GM19025 (cell line): ENCODE measurements at regions not wholly inside any gene's neighbourhood (a gene's known extent, or its start where the extent isn't known, plus 50 kb on each side); places are given as distances from the start of the nearest gene placed in this dataset.
A peak's percentile ranks its signal among the peaks of the same experiment; 100 is the strongest.

Source experiments
- ATAC-seq: cut with Tn5 transposase; IDR thresholded peaks from one replicate; pipeline ENCODE4 v1.9.1; 2021; ENCODE audit warnings: mild to moderate bottlenecking, low read depth, moderate library complexity; ENCODE audit not compliant: unreplicated experiment

DNA sequence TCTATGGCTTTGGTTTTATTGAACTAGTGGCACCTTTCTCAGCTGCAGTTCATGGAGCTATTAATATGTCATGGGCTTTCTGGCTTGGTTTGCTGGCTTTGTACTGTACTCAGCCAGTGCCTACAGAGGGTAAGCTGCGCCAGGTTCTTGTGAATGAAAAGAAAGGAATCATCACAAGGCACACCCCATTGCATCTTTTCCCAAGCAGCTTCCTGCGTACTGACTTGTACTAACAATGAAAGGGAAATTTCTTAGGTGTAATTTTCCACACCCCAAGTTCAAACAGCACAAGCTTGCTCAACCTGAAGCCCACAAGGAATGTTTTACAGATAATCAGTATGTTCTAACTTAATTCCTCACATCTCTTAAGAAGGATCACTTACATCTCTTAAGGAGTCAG, 78.0 kb upstream of the TNFSF18 start:
- ATAC-seq = no peak

DNA sequence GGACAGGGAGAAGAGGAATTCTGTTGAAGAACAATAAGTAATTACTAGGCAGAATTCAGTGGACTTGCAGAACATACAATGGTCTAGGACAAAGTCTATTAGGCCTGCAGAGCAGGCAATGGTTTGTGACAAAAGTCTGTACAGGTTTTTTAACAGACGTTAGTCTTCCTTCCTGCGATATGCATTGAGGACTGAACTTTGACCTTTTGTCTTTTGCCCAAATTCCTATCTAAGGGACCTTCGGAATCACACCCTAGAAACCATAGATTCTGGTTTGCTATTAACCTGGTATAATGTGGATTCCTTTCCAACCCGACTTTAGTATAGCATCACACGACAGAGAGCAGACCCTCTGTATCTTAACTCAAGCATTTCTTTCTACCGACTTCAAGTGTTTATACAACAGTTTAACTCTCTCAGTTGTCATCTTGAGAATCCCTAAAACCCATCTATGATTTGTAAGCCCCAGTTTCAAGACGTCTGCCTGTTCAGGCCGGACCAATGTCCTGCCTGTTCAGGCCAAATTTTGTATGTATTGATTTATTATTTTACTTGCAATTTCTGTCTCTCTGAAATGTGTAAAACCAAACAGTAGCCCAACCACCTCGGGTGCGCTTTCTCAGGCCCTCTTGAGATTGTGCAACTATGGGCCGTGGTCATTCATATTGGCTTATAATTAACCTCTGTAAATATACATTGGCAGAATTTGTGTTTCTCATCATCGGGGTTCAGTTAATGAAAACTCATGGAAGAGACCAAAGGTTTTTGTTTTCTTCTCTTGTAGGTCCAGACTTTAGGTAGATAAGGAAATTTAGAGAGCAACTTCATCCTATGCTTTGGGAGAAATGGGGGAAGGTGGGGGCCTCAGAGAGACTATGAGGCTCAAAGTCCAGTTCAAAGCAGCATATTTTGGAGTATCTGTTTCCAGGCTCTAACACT, 76.9 kb upstream of the TNFSF18 start:
- no peak for ATAC-seq

DNA sequence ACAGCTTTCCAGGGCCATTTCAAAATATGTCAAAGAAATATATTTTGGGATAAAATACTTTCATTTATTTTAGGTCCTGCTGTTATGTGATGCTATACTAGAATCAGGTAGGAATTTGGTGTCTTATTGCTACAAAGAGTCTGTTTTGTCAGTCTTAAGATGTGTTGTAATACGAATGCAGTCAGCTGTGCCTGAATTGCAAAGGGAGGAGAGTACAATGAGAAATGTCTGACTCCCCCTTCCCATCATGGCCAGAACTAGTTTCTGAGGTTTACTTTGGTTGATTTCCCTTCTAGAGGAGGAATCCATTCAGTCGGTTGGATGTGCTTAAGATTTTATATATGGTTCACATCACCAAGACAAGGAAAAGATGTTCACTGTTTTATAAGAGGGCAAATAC, 75.7 kb upstream of the TNFSF18 start:
- ATAC-seq = no peak

DNA sequence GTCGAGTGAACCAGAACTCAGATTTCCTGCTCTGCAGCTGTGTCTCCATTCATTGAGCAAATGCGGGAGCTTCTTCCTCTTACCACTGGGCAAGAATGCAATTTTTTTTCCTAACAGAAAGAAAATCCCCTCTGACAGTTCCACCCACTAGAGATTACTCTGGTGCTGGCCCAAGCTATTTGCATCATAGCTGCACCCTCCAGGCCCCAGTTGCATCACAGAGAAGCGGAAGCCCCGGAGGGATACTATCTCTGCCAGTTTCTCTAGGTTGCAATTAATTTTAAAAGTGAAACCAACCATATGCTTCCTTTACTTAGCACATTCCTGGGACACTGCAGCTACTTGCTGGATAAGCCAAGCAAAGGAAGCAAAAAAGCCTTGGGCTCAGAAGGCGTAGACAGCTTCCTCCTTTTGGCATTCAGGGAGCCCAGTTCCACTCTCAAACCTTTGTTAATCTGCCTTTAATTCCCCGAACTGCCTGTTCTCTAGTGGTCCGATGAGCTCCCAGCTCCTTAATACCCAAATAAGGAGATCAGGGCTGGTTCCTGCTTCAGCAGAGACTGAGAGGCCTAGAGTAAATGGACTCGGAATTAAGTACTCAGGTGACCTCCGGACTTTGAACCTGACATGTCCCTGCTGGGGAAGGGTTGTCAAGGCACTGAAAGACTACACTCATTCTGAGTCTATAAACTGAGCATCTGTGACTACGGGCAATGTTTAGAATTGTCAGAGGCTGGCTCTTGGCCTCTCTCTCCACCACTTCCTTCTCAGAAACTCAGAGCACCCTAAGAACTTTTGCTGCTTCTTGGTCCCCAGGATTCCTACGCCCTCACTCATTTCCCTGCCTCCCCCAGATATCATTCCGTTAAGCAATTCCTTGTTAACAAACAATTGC, 72.5 kb upstream of the TNFSF18 start:
- no peak for ATAC-seq

DNA sequence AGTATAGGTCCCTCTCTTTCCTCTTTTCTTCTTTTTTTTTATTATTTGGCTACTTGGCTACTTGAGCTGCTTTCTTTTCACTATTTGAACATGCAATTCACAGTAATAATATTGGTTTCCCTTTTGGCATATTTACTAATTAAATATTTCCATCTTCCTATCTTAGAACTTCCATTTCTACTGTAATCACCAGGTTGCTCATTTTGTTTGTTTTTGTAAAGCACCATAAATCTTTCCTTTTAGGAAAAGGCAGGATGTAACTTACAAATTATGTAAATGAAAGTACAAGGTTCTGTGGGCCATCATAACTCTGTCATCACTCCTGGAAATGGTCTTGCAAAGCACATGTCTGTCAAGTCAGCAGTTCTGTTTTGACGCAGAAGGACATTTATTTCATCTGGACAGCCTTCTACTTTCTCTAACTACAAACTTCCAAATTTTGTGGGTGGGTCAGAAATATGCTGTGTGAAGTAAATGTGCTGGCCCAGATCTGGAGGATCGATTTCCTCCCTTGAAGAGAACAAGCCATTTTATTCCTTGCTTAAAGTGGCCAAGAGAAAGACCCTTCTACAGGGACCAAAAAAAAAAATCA, 71.7 kb upstream of the TNFSF18 start:
- ATAC-seq = no peak

DNA sequence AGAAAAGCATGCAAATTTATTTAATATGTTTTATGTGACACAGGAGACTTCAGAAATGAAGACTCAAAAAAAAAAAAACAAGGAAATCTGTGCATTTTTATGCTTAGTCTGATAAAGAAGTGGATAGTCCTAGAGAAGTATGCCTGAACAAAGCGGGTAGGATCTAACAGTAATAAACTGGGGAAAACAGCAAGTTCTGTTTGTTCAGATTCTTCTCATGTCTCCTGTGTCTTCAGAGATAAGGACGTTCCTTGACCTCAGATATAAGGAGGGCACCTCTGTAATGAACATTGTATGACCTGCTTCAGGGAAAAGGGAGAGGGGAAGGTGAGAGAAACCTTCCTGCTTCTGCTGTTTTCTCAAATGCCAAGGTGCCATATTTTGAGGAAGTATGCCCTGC, 67.7 kb upstream of the TNFSF18 start:
- no peak for ATAC-seq

DNA sequence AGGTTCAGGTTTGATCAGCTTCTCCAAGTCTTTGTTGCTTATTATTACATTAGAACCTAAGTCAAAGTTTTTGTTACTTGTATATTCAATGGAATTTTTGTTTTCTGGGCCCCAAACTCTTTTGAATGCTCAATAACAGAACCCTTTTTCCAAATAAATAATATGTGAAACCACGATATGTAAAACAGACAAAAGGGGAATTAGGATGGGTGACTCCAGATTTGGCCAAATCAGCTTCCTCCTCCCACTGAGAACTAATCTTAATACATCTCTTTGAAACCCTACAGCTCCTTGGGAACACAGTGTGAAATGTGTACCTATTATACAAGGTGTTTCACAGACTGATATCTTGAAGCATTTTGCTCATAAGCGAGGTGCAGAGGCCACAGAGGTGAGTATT, 67.0 kb upstream of the TNFSF18 start:
- no peak for ATAC-seq

DNA sequence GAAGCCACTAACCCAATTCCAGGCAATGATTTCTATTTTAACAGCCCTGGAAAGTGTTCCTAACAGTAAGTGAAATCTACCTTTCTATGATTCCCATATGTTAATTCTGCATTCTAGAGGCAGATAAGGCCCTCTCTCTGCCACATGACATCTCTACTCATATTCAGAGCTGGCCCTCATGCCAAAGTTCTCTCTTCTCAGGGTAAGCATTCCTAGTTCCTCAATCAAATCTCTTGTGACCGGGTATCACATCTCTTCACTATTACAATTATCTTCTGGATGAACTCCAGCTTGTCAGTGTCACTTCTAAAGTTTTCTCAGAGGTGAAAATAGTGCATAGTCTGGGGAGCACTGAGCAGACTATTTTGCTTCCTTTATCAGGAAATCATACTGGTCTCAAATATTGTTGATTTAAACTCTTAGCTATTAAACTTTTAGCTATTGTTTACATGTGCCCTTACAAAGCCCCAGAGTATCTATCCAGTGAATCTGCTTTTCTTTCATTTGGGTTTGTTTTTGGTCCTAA, 66.4 kb upstream of the TNFSF18 start:
- ATAC-seq = no peak

DNA sequence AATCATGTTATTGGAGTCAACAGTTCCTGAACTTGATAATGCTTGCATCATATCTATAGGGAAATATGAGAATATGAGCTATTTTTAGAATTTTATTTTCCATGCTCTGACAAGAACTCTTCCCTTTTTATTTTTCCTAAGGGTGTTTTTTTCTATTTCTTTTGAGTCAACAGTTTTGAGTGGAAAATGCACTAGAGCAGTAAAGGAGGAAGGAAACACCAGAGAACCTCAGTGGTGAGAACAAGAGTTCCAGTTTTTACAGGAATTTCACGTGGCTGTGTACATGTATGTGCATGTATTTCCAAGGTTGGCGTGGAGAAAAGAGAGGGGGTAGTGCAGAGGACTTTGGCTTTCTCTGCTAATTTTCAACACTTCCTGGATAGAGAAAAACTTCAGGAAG, 63.6 kb upstream of the TNFSF18 start:
- ATAC-seq = no peak

DNA sequence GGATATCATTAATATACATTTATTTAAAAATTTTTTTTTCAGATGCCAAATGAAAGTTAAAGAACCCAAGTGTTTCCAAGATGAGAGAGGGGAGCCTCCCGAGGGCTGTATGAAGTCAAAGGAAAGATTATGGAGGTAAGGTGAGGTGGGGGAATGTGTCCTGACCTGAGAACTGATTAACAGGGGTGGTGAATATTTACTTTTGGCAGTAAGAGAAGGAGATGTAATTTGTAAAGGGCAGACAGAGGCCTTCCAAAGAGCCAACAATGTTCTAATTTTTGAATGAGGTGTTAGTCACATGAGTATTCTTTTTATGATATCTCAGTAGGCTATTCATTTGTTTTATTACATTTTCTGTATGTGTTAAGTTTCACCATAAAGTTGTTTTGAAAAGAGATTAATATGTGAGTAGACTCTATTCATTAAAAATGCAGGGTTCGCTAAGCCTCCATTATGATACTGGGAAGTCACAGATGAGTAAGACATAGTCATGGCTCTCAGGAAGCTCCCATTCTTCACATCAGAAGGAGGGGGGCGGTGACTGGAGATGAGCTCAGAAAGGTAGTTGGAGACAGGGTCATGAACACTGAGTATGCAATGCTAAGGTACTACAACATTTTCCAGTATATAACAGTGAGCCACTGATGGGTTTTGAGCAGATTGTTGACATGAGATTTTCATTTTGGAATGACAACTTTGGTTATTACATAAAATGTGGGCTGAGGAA, 62.4 kb upstream of the TNFSF18 start:
- no peak for ATAC-seq

DNA sequence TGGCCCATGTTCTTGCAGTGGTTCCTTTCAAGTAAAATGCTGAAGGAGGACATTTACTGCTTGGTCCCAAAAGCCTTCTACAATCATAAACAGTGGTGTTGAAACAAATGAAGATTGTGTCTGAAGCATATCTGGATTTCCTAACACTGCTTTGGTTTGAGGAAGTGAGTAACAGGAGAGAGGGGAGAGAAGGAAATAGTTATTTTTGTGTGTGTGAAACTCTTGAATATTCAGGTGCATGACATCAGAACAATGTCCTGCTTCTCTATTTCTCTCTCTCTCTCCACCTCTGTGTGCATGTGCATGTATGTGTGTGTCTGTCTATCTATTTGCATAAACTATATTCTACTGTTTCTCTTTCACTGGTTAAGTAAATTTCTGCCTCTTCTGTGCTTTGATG, 61.4 kb upstream of the TNFSF18 start:
- peak; percentile 75 for ATAC-seq

DNA sequence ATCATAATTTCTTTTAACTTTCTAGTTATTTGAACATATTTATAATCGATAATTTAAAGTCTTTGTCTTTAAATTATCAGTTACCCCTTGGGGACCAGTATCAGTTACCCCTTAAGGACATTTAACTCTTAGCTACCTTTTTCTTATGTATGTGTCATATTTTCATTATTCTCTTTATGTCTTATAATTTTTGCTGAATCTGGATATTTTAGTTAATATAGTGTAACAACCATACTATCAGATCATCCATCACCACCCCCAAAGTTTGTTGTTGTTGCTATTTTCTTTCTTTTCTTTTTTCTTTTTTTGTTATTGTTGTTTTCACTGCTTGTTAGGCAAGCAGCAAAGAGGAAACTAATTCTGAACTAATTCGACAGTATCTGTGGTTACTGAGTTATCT, 57.0 kb upstream of the TNFSF18 start:
- no peak for ATAC-seq

DNA sequence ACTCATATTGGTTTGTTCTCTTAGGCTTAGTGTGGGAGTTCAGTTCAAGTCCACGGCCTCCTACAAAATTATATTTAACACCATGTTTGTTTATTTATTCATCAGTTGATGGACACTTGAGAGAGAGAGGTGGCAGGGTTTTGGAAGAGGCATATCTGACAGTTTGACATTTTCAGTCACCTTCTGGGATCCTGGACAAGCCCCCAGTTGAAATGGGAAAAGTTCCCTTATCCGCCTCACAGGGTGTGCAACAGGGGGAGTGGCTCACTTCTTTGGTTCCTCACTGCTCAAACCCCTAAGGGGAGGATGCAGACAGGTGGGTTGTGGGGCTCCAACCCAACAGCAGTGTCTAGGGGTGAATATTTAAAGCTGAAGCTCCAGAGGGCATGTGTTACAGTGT, 52.3 kb upstream of the TNFSF18 start:
- no peak for ATAC-seq

DNA sequence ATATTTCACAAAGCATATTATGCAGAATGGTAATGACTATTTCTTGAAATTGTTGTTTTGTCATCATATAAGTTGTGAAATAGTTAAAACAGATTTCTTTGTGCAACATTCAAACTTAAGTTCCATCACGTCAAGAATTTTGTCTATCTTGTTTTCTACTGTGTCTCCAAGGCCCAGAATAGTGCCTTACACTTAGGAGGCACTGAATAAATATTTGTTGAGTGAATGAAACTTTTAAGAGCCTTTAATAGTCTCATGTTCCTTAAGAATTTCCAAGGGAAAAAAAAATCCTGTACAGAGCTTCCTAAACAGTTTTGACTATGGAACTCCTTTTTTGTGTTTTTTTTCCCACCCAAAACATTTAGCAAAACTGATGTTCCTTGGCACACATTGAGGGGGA, 50.8 kb upstream of the TNFSF18 start:
- no peak for ATAC-seq

DNA sequence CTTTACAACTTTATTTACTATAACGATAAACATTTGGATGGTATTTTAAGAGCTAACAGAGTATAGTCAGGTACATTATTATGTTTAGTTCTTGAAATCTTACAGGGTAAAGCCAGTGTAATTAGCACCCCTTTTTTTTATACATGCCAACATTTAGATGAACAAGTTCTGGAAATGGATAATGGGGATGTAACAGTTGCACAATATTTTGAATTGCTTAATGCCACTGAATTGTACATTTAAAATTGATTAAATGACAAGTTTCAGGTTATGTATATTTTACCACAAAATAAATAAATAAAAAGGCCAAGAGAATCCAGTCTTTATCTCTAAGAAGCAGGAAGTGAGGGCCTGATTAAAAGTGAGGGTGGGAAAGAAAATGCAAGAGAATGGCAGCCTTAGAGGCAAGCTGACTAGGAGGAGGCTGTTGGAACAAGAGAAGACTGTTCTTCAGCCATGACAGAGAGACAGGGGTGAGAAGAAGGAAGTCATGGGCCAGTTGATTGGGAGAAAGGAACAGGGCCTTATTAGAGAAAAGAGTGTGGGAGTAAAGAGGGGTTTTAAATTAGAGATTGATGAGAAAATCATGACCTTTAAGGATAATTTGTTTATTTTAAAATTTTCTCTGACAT, 49.9 kb upstream of the TNFSF18 start:
- ATAC-seq = no peak
